GM23338 (cell line): ENCODE measurements at regions not wholly inside any gene's neighbourhood (a gene's known extent, or its start where the extent isn't known, plus 50 kb on each side); places are given as distances from the start of the nearest gene placed in this dataset.

ENCODE experiments used
- ATAC-seq: fragments of 200-7000 bp; cut with Tn5 transposase; 3 replicates; pipeline ENCODE4 v1.9.1; 2020
- DNase-seq: peaks from one replicate; pipeline ENCODE4 v3.0.0-alpha.2; 2015; ENCODE audit warnings: low spot score
- H2AFZ ChIP-seq: fragments of 200-600 bp; sonication (generic); 2 replicates; pipeline ENCODE4 v1.8.0; 2016; ENCODE audit warnings: antibody characterized with exemption, mild to moderate bottlenecking, moderate library complexity
- H3F3A ChIP-seq: fragments of 200-600 bp; sonication (generic); replicated peaks from 2 replicates; pipeline ENCODE4 v1.8.0; 2017; ENCODE audit warnings: antibody characterized with exemption, mixed run types, low read depth
- H3K27ac ChIP-seq: fragments of 200-600 bp; sonication (generic); 2 replicates; pipeline ENCODE4 v1.6.1; 2016; ENCODE audit warnings: low read depth
- H3K27me3 ChIP-seq: fragments of 200-600 bp; sonication (generic); 2 replicates; pipeline ENCODE4 v1.8.0; 2016; ENCODE audit warnings: mild to moderate bottlenecking, mixed run types, moderate library complexity; ENCODE audit not compliant: insufficient read depth
- H3K36me3 ChIP-seq: fragments of 200-600 bp; sonication (generic); 2 replicates; pipeline ENCODE4 v1.8.0; 2016; ENCODE audit warnings: mild to moderate bottlenecking; ENCODE audit not compliant: insufficient read depth
- H3K4me1 ChIP-seq: fragments of 200-600 bp; sonication (generic); 2 replicates; pipeline ENCODE4 v1.8.0; 2016; ENCODE audit warnings: mild to moderate bottlenecking, moderate library complexity; ENCODE audit not compliant: insufficient read depth
- H3K4me2 ChIP-seq: fragments of 200-600 bp; sonication (generic); 2 replicates; pipeline ENCODE4 v1.7.1; 2017; ENCODE audit warnings: mixed run types
- H3K4me3 ChIP-seq: fragments of 200-600 bp; sonication (generic); 2 replicates; pipeline ENCODE4 v1.6.1; 2016; ENCODE audit warnings: mixed run types
- H3K79me2 ChIP-seq: fragments of 200-600 bp; sonication (generic); replicated peaks from 2 replicates; pipeline ENCODE4 v1.8.0; 2017; ENCODE audit warnings: mild to moderate bottlenecking; ENCODE audit not compliant: insufficient read depth
- H3K9me2 ChIP-seq: fragments of 200-600 bp; sonication (generic); 2 replicates; pipeline ENCODE4 v1.8.0; 2017; ENCODE audit not compliant: insufficient read depth
- H4K20me1 ChIP-seq: fragments of 200-600 bp; sonication (generic); replicated peaks from 2 replicates; pipeline ENCODE4 v1.8.0; 2017; ENCODE audit warnings: mild to moderate bottlenecking; ENCODE audit not compliant: insufficient read depth
- H3K27ac Mint-ChIP-seq: 2 replicates; pipeline ENCODE4 v1.8.0; 2020; ENCODE audit warnings: inconsistent platforms, mild to moderate bottlenecking, moderate library complexity, mixed read lengths
- H3K27me3 Mint-ChIP-seq: 3 replicates; pipeline ENCODE4 v1.8.0; 2022; ENCODE audit warnings: low read depth, mild to moderate bottlenecking, moderate library complexity, mixed read lengths, inconsistent platforms; ENCODE audit not compliant: insufficient read depth, poor library complexity
- H3K36me3 Mint-ChIP-seq: 3 replicates; pipeline ENCODE4 v1.8.0; 2021; ENCODE audit warnings: low read depth, mild to moderate bottlenecking, inconsistent platforms, moderate library complexity, mixed read lengths
- H3K4me1 Mint-ChIP-seq: 3 replicates; pipeline ENCODE4 v1.8.0; 2020; ENCODE audit warnings: mild to moderate bottlenecking, inconsistent platforms, mixed read lengths
- H3K4me3 Mint-ChIP-seq: 3 replicates; pipeline ENCODE4 v1.8.0; 2021; ENCODE audit warnings: moderate library complexity, mild to moderate bottlenecking, inconsistent platforms, mixed read lengths
- H3K9me3 Mint-ChIP-seq: 3 replicates; pipeline ENCODE4 v1.8.0; 2020; ENCODE audit warnings: moderate library complexity, mild to moderate bottlenecking, inconsistent platforms, mixed read lengths
- CREB1 ChIP-seq: fragments of 250-450 bp; sonication (Bioruptor Pico); IDR thresholded peaks from 2 replicates; pipeline ENCODE4 v1.5.0; 2020; ENCODE audit warnings: low read depth, mild to moderate bottlenecking, moderate library complexity
- EZH2 ChIP-seq: fragments of 200-600 bp; sonication (generic); IDR thresholded peaks from one replicate; pipeline ENCODE4 v1.8.0; 2017; ENCODE audit warnings: antibody characterized with exemption, mild to moderate bottlenecking, low read depth; ENCODE audit not compliant: unreplicated experiment
- EZH2phosphoT487 ChIP-seq: fragments of 200-600 bp; sonication (generic); IDR thresholded peaks from one replicate; pipeline ENCODE4 v1.8.1; 2018; ENCODE audit warnings: antibody characterized with exemption; ENCODE audit not compliant: unreplicated experiment
- JUNB ChIP-seq: IDR thresholded peaks from one replicate; pipeline ENCODE4 v1.6.1; 2016; ENCODE audit warnings: antibody characterized with exemption; ENCODE audit not compliant: unreplicated experiment
- NANOG ChIP-seq: IDR thresholded peaks from 2 replicates; pipeline ENCODE4 v1.6.1; 2016; ENCODE audit warnings: antibody characterized with exemption, borderline replicate concordance
- POLR2AphosphoS5 ChIP-seq: IDR thresholded peaks from 2 replicates; pipeline ENCODE4 v1.6.1; 2016; ENCODE audit warnings: antibody characterized with exemption, low read depth
- STAT1 ChIP-seq: IDR thresholded peaks from one replicate; pipeline ENCODE4 v1.6.1; 2016; ENCODE audit warnings: antibody characterized with exemption; ENCODE audit not compliant: unreplicated experiment
- ZNF331 ChIP-seq: fragments of 250-450 bp; sonication (Bioruptor Pico); IDR thresholded peaks from 2 replicates; pipeline ENCODE4 v1.5.0; 2020; ENCODE audit warnings: low read depth, mild to moderate bottlenecking, moderate library complexity
- TF ChIP-seq, protein P1 (sequence below): IDR thresholded peaks from one replicate; pipeline ENCODE4 v1.6.1; 2018; ENCODE audit warnings: antibody characterized with exemption; ENCODE audit not compliant: unreplicated experiment
- TF ChIP-seq, protein P2 (sequence below): fragments of 250-450 bp; sonication (Bioruptor Pico); IDR thresholded peaks from 2 replicates; pipeline ENCODE4 v1.5.0; 2020; ENCODE audit warnings: mild to moderate bottlenecking, moderate library complexity
- TF ChIP-seq, protein P3 (sequence below): IDR thresholded peaks from 2 replicates; pipeline ENCODE4 v1.6.1; 2016; ENCODE audit warnings: antibody characterized with exemption

DNA sequence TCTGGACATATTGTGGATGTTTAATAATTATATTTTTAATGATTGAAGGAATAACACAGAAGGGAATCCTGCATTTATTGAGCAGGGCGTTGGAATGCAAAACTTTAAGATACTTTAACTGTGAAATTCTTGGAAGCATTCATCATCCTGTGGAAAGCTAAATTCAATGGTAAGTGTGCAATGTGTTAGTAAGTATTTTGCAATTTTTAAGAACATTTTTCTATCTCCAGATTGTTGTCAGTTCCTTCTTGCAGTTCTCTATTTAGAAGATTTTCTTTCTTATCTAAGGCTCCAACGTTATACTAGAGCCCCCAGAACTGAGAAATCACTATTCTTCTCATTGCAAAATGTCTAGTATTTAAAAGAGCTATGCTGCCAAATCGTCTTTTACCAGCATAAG lies 132.2 kb upstream of the TSC22D2 start:
- H4K20me1 ChIP-seq = no peaks in the 10 kb centered on the region
- Mint-ChIP-seq H3K27ac (no peak overlapping the region), H3K4me1 (peaks cover 3% of the 10 kb centered on the region; the same call in 1 of the 3 replicates), H3K36me3 (peaks cover 7% of the 10 kb centered on the region; the same call in 1 of the 3 replicates), H3K4me3 (no peak overlapping the region), H3K27me3 (peaks cover 4% of the 10 kb centered on the region), H3K9me3 (no peaks in the 10 kb centered on the region)
- no peaks in the 10 kb centered on the region for H3K79me2 ChIP-seq
- no peaks in the 10 kb centered on the region for H3K9me2 ChIP-seq
- ATAC-seq (no peak), DNase-seq (no peak)
- TF ChIP-seq, protein P1, sequence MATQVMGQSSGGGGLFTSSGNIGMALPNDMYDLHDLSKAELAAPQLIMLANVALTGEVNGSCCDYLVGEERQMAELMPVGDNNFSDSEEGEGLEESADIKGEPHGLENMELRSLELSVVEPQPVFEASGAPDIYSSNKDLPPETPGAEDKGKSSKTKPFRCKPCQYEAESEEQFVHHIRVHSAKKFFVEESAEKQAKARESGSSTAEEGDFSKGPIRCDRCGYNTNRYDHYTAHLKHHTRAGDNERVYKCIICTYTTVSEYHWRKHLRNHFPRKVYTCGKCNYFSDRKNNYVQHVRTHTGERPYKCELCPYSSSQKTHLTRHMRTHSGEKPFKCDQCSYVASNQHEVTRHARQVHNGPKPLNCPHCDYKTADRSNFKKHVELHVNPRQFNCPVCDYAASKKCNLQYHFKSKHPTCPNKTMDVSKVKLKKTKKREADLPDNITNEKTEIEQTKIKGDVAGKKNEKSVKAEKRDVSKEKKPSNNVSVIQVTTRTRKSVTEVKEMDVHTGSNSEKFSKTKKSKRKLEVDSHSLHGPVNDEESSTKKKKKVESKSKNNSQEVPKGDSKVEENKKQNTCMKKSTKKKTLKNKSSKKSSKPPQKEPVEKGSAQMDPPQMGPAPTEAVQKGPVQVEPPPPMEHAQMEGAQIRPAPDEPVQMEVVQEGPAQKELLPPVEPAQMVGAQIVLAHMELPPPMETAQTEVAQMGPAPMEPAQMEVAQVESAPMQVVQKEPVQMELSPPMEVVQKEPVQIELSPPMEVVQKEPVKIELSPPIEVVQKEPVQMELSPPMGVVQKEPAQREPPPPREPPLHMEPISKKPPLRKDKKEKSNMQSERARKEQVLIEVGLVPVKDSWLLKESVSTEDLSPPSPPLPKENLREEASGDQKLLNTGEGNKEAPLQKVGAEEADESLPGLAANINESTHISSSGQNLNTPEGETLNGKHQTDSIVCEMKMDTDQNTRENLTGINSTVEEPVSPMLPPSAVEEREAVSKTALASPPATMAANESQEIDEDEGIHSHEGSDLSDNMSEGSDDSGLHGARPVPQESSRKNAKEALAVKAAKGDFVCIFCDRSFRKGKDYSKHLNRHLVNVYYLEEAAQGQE = no peak
- no peak for TF ChIP-seq EZH2
- TF ChIP-seq STAT1 = no peak
- TF ChIP-seq, protein P2, sequence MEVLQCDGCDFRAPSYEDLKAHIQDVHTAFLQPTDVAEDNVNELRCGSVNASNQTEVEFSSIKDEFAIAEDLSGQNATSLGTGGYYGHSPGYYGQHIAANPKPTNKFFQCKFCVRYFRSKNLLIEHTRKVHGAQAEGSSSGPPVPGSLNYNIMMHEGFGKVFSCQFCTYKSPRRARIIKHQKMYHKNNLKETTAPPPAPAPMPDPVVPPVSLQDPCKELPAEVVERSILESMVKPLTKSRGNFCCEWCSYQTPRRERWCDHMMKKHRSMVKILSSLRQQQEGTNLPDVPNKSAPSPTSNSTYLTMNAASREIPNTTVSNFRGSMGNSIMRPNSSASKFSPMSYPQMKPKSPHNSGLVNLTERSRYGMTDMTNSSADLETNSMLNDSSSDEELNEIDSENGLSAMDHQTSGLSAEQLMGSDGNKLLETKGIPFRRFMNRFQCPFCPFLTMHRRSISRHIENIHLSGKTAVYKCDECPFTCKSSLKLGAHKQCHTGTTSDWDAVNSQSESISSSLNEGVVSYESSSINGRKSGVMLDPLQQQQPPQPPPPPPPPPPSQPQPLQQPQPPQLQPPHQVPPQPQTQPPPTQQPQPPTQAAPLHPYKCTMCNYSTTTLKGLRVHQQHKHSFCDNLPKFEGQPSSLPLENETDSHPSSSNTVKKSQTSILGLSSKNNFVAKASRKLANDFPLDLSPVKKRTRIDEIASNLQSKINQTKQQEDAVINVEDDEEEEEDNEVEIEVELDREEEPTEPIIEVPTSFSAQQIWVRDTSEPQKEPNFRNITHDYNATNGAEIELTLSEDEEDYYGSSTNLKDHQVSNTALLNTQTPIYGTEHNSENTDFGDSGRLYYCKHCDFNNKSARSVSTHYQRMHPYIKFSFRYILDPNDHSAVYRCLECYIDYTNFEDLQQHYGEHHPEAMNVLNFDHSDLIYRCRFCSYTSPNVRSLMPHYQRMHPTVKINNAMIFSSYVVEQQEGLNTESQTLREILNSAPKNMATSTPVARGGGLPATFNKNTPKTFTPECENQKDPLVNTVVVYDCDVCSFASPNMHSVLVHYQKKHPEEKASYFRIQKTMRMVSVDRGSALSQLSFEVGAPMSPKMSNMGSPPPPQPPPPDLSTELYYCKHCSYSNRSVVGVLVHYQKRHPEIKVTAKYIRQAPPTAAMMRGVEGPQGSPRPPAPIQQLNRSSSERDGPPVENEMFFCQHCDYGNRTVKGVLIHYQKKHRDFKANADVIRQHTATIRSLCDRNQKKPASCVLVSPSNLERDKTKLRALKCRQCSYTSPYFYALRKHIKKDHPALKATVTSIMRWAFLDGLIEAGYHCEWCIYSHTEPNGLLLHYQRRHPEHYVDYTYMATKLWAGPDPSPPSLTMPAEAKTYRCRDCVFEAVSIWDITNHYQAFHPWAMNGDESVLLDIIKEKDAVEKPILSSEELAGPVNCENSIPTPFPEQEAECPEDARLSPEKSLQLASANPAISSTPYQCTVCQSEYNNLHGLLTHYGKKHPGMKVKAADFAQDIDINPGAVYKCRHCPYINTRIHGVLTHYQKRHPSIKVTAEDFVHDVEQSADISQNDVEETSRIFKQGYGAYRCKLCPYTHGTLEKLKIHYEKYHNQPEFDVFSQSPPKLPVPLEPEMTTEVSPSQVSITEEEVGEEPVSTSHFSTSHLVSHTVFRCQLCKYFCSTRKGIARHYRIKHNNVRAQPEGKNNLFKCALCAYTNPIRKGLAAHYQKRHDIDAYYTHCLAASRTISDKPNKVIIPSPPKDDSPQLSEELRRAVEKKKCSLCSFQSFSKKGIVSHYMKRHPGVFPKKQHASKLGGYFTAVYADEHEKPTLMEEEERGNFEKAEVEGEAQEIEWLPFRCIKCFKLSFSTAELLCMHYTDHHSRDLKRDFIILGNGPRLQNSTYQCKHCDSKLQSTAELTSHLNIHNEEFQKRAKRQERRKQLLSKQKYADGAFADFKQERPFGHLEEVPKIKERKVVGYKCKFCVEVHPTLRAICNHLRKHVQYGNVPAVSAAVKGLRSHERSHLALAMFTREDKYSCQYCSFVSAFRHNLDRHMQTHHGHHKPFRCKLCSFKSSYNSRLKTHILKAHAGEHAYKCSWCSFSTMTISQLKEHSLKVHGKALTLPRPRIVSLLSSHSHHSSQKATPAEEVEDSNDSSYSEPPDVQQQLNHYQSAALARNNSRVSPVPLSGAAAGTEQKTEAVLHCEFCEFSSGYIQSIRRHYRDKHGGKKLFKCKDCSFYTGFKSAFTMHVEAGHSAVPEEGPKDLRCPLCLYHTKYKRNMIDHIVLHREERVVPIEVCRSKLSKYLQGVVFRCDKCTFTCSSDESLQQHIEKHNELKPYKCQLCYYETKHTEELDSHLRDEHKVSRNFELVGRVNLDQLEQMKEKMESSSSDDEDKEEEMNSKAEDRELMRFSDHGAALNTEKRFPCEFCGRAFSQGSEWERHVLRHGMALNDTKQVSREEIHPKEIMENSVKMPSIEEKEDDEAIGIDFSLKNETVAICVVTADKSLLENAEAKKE (CRISPR knock-in tag) = no peak
- TF ChIP-seq CREB1 (CRISPR knock-in tag) = no peak
- no peak for TF ChIP-seq EZH2phosphoT487
- TF ChIP-seq ZNF331 (CRISPR knock-in tag) = no peak
- no peak for TF ChIP-seq POLR2AphosphoS5
- no peak for TF ChIP-seq NANOG
- TF ChIP-seq, protein P3, sequence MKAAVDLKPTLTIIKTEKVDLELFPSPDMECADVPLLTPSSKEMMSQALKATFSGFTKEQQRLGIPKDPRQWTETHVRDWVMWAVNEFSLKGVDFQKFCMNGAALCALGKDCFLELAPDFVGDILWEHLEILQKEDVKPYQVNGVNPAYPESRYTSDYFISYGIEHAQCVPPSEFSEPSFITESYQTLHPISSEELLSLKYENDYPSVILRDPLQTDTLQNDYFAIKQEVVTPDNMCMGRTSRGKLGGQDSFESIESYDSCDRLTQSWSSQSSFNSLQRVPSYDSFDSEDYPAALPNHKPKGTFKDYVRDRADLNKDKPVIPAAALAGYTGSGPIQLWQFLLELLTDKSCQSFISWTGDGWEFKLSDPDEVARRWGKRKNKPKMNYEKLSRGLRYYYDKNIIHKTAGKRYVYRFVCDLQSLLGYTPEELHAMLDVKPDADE = no peak
- no peak for TF ChIP-seq JUNB
- no peaks in the 10 kb centered on the region for H3K4me1 ChIP-seq
- no peak overlapping the region for H2AFZ ChIP-seq
- H3K4me3 ChIP-seq = no peak overlapping the region
- H3K27me3 ChIP-seq = no peaks in the 10 kb centered on the region
- no peaks in the 10 kb centered on the region for H3K36me3 ChIP-seq
- no peak overlapping the region for H3K4me2 ChIP-seq
- H3F3A ChIP-seq = no peaks in the 10 kb centered on the region
- no peak overlapping the region for H3K27ac ChIP-seq
